HG03565 (cell line): ENCODE measurements at regions not wholly inside any gene's neighbourhood (a gene's known extent, or its start where the extent isn't known, plus 50 kb on each side); places are given as distances from the start of the nearest gene placed in this dataset.
"Not testable (repeated sequence)": the region's sequence is repeated elsewhere in the genome, so short reads cannot be mapped to it uniquely, and the experiment has no call there.

ENCODE experiments used
- ATAC-seq: cut with Tn5 transposase; IDR thresholded peaks from one replicate; pipeline ENCODE4 v1.9.1; 2021; ENCODE audit warnings: mild to moderate bottlenecking, moderate library complexity; ENCODE audit not compliant: unreplicated experiment

GRCh38 chr13:80523134-80523533, 182.2 kb upstream of the SPRY2 start:
- no peak for ATAC-seq

GRCh38 chr13:80522463-80522862, 181.5 kb upstream of the SPRY2 start:
- ATAC-seq, result not testable (repeated sequence)

- ATAC-seq, result no peak
These were observed 176.0 kb upstream of the SPRY2 start for GRCh38 chr13:80516818-80517348.

GRCh38 chr13:80515296-80515695, 174.4 kb upstream of the SPRY2 start:
- ATAC-seq, result no peak

GRCh38 chr13:80513196-80513595, 172.3 kb upstream of the SPRY2 start:
- no peak for ATAC-seq

GRCh38 chr13:80510686-80511085, 169.8 kb upstream of the SPRY2 start:
- ATAC-seq, result no peak

GRCh38 chr13:80509264-80509663, 168.3 kb upstream of the SPRY2 start:
- no peak for ATAC-seq

- ATAC-seq, result no peak
These were observed 167.1 kb upstream of the SPRY2 start for GRCh38 chr13:80508031-80508430.

GRCh38 chr13:80504453-80504852, 163.5 kb upstream of the SPRY2 start:
- no peak for ATAC-seq

GRCh38 chr13:80502359-80502758, 161.4 kb upstream of the SPRY2 start:
- no peak for ATAC-seq

GRCh38 chr13:80501556-80501955, 160.6 kb upstream of the SPRY2 start:
- no peak for ATAC-seq

- no peak for ATAC-seq
These were observed 158.8 kb upstream of the SPRY2 start for GRCh38 chr13:80499536-80500290.

- ATAC-seq, result no peak
These were observed 157.5 kb upstream of the SPRY2 start for GRCh38 chr13:80498433-80498832.

- ATAC-seq, result no peak
These were observed 157.1 kb upstream of the SPRY2 start for GRCh38 chr13:80497978-80498377.

GRCh38 chr13:80497439-80497838, 156.5 kb upstream of the SPRY2 start:
- ATAC-seq, result no peak

- ATAC-seq, result no peak
These were observed 155.9 kb upstream of the SPRY2 start for GRCh38 chr13:80496721-80497397.

- not testable (repeated sequence) for ATAC-seq
These were observed 149.6 kb upstream of the SPRY2 start for GRCh38 chr13:80490491-80490943.

- no peak for ATAC-seq
These were observed 145.5 kb upstream of the SPRY2 start for GRCh38 chr13:80486402-80486801.

- ATAC-seq, result no peak
These were observed 142.2 kb upstream of the SPRY2 start for GRCh38 chr13:80483157-80483556.

- ATAC-seq, result no peak
These were observed 140.7 kb upstream of the SPRY2 start for GRCh38 chr13:80481588-80481987.

GRCh38 chr13:80477661-80478443, 136.9 kb upstream of the SPRY2 start:
- ATAC-seq, result peak; percentile 55
